WTC11 (cell line): ENCODE measurements at regions not wholly inside any gene's neighbourhood (a gene's known extent, or its start where the extent isn't known, plus 50 kb on each side); places are given as distances from the start of the nearest gene placed in this dataset.

Experiments used
- ATAC-seq: fragments of 200-7000 bp; cut with Tn5 transposase; 2 replicates; pipeline ENCODE4 v1.10.0; 2021; ENCODE audit warnings: mild to moderate bottlenecking, moderate library complexity
- CTCF ChIA-PET: fragments of 300-600 bp; sonication (Branson Sonifier 250); formaldehyde crosslinking; loops from one replicate; lab custom pipeline; 2021; ENCODE audit warnings: antibody characterized with exemption; lab: Charles Lee
- POLR2A ChIA-PET: fragments of 350-600 bp; sonication (Branson Sonifier 250); formaldehyde crosslinking; loops from one replicate; lab custom pipeline; 2021; ENCODE audit warnings: antibody characterized with exemption; lab: Charles Lee
- DNase-seq: peaks from one replicate; pipeline ENCODE4 v3.0.0; 2021; ENCODE audit warnings: low spot score
- H3K27ac Mint-ChIP-seq: 2 replicates; pipeline ENCODE4 v1.8.0; 2021; ENCODE audit warnings: mixed read lengths
- H3K27me3 Mint-ChIP-seq: 2 replicates; pipeline ENCODE4 v1.8.0; 2021; ENCODE audit warnings: low read depth, mild to moderate bottlenecking, moderate library complexity, mixed read lengths
- H3K36me3 Mint-ChIP-seq: 2 replicates; pipeline ENCODE4 v1.8.0; 2021; ENCODE audit warnings: mixed read lengths
- H3K4me1 Mint-ChIP-seq: 2 replicates; pipeline ENCODE4 v1.8.0; 2022; ENCODE audit warnings: mixed read lengths
- H3K4me3 Mint-ChIP-seq: 2 replicates; pipeline ENCODE4 v1.8.0; 2021; ENCODE audit warnings: mild to moderate bottlenecking, moderate library complexity, mixed read lengths
- H3K9me3 Mint-ChIP-seq: 2 replicates; pipeline ENCODE4 v1.8.0; 2021; ENCODE audit warnings: mixed read lengths
- CTCF ChIP-seq: fragments of 200-600 bp; IDR thresholded peaks from 2 replicates; pipeline ENCODE4 v1.8.0; 2022; ENCODE audit warnings: antibody characterized with exemption
- E2F4 ChIP-seq: sonication (generic); formaldehyde crosslinking; IDR thresholded peaks from 2 replicates; pipeline ENCODE4 v1.8.1; 2022; ENCODE audit warnings: low read depth, mild to moderate bottlenecking, moderate library complexity, missing genetic modification reagents, borderline replicate concordance
- E2F5 ChIP-seq: sonication (generic); formaldehyde crosslinking; IDR thresholded peaks from 2 replicates; pipeline ENCODE4 v1.8.1; 2022; ENCODE audit warnings: mild to moderate bottlenecking, moderate library complexity, missing genetic modification reagents
- ETV6 ChIP-seq: sonication (generic); formaldehyde crosslinking; IDR thresholded peaks from 2 replicates; pipeline ENCODE4 v1.8.1; 2022; ENCODE audit warnings: mild to moderate bottlenecking, missing genetic modification reagents
- IRF1 ChIP-seq: sonication (generic); formaldehyde crosslinking; IDR thresholded peaks from 2 replicates; pipeline ENCODE4 v1.8.0; 2023; ENCODE audit warnings: missing genetic modification reagents
- JAZF1 ChIP-seq: fragments of 250-450 bp; sonication (Bioruptor Pico); IDR thresholded peaks from 2 replicates; pipeline ENCODE4 v1.9.0; 2021; ENCODE audit warnings: moderate library complexity, mild to moderate bottlenecking, inconsistent platforms
- KAT7 ChIP-seq: sonication (generic); formaldehyde crosslinking; IDR thresholded peaks from 2 replicates; pipeline ENCODE4 v1.8.1; 2023; ENCODE audit warnings: missing genetic modification reagents, mild to moderate bottlenecking, borderline replicate concordance
- MYBL2 ChIP-seq: sonication (generic); formaldehyde crosslinking; IDR thresholded peaks from 2 replicates; pipeline ENCODE4 v1.8.1; 2023; ENCODE audit warnings: mild to moderate bottlenecking, moderate library complexity, missing genetic modification reagents
- STAT6 ChIP-seq: sonication (generic); formaldehyde crosslinking; conservative IDR thresholded peaks from 2 replicates; pipeline ENCODE4 v1.8.1; 2023; ENCODE audit warnings: mild to moderate bottlenecking, low read depth, missing genetic modification reagents, moderate library complexity
- TCF7 ChIP-seq: sonication (generic); formaldehyde crosslinking; IDR thresholded peaks from 2 replicates; pipeline ENCODE4 v1.8.0; 2022; ENCODE audit warnings: mild to moderate bottlenecking, low read depth, missing genetic modification reagents, moderate library complexity
- ZNF121 ChIP-seq: sonication (generic); formaldehyde crosslinking; IDR thresholded peaks from 2 replicates; pipeline ENCODE4 v1.8.0; 2023; ENCODE audit warnings: missing genetic modification reagents
- ZNF232 ChIP-seq: sonication (generic); formaldehyde crosslinking; IDR thresholded peaks from 2 replicates; pipeline ENCODE4 v1.8.0; 2022; ENCODE audit warnings: mild to moderate bottlenecking, missing genetic modification reagents
- ZNF512 ChIP-seq: sonication (generic); formaldehyde crosslinking; IDR thresholded peaks from 2 replicates; pipeline ENCODE4 v1.8.1; 2022; ENCODE audit warnings: missing genetic modification reagents, borderline replicate concordance
- ZNF532 ChIP-seq: fragments of 250-450 bp; sonication (Bioruptor Pico); IDR thresholded peaks from 2 replicates; pipeline ENCODE4 v1.9.0; 2021; ENCODE audit warnings: mild to moderate bottlenecking, borderline replicate concordance
- TF ChIP-seq, protein P1 (sequence below): sonication (generic); formaldehyde crosslinking; IDR thresholded peaks from 2 replicates; pipeline ENCODE4 v1.8.1; 2023; ENCODE audit warnings: mild to moderate bottlenecking, missing genetic modification reagents, moderate library complexity

- no peak for TF ChIP-seq STAT6 (CRISPR knock-in tag)
- TF ChIP-seq ZNF121 (CRISPR knock-in tag) = no peak
- TF ChIP-seq ZNF512 (CRISPR knock-in tag) = no peak
- TF ChIP-seq, protein P1, sequence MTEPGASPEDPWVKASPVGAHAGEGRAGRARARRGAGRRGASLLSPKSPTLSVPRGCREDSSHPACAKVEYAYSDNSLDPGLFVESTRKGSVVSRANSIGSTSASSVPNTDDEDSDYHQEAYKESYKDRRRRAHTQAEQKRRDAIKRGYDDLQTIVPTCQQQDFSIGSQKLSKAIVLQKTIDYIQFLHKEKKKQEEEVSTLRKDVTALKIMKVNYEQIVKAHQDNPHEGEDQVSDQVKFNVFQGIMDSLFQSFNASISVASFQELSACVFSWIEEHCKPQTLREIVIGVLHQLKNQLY = no peak
Measured at GRCh38 chr22:48664586-48664985, 1163.1 kb downstream of the BRD1 start (continued).

GRCh38 chr22:48663297-48663696 is 1164.4 kb downstream of the BRD1 start:
- Mint-ChIP-seq H3K4me1 (no peaks in the 10 kb centered on the region), H3K36me3 (peaks cover 26% of the 10 kb centered on the region), H3K27me3 (no peaks in the 10 kb centered on the region; the same call in 1 of the 2 replicates), H3K27ac (no peak overlapping the region), H3K4me3 (no peak overlapping the region), H3K9me3 (peaks cover 26% of the 10 kb centered on the region)
- POLR2A ChIA-PET = no interaction called here
- TF ChIP-seq CTCF (peak; percentile 77), ZNF532 (no peak), JAZF1 (CRISPR knock-in tag) (no peak), E2F4 (no peak), TCF7 (no peak)
- ATAC-seq = peak; percentile 73
- DNase-seq = no peak
- CTCF ChIA-PET = interaction anchor here (0.6 to 1.3 kb wide), 2 partner anchors 87 to 255 kb away, joined by 3 to 5 read pairs; no protein-coding TSS in a partner anchor

GRCh38 chr22:48662476-48663135 is 1165.1 kb downstream of the BRD1 start:
- ATAC-seq = no peak
- POLR2A ChIA-PET = no interaction called here
- CTCF ChIA-PET = interaction anchor here (0.5 to 1.3 kb wide), 2 partner anchors 86 to 804 kb away, joined by 3 to 5 read pairs; no protein-coding TSS in a partner anchor
- TF ChIP-seq KAT7 (CRISPR knock-in tag) = no peak
- no peak for TF ChIP-seq ZNF232 (CRISPR knock-in tag)
- TF ChIP-seq IRF1 (CRISPR knock-in tag) = no peak
- TF ChIP-seq E2F5 (CRISPR knock-in tag) = no peak
- TF ChIP-seq MYBL2 (CRISPR knock-in tag) = no peak
- TF ChIP-seq ETV6 = no peak

More at GRCh38 chr22:48662476-48663135, 1165.1 kb downstream of the BRD1 start:
- H3K36me3 Mint-ChIP-seq = peaks cover 26% of the 10 kb centered on the region
- H3K4me1 Mint-ChIP-seq = no peaks in the 10 kb centered on the region
- H3K9me3 Mint-ChIP-seq = peaks cover 26% of the 10 kb centered on the region
- DNase-seq = no peak
- H3K27ac Mint-ChIP-seq = no peak overlapping the region
- no peaks in the 10 kb centered on the region; the same call in 1 of the 2 replicates for H3K27me3 Mint-ChIP-seq
- no peak overlapping the region for H3K4me3 Mint-ChIP-seq
